ENCODE measurements at regions not wholly inside any gene's neighbourhood (a gene's known extent, or its start where the extent isn't known, plus 50 kb on each side); places are given as distances from the start of the nearest gene placed in this dataset.

DNA sequence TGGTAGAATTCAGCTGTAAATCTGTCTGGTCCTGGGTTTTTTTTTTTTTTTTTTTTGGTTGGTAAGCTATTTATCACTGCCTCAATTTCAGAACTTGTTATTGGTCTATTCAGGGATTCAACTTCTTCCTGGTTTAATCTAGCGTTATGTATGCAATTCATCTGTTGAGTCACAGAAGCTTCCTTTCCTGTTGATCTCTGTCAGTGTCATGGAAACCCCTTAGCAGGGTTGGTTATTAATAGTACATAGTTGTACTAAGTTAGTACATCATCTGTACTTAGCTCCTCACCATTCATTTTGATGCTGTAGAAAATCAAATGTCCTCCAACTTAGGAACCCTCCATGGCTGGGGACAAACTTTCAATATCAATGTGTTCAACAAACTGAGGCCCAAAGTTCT is 51.0 kb upstream of the BARHL2 start:
- no peaks in the 10 kb centered on the region for H3K36me3 ChIP-seq (ENCODE audit: control insufficient read depth, insufficient read depth, low read length)
- no peaks in the 10 kb centered on the region for H3K9me3 ChIP-seq (ENCODE audit: control insufficient read depth, insufficient read depth, low read depth, low read length)
- BruUV-seq (replicated peaks): no TSS peak
- no peaks in the 10 kb centered on the region for H3K4me1 ChIP-seq (ENCODE audit: control insufficient read depth, insufficient read depth, low read length)
- TF ChIP-seq POLR2AphosphoS5 (IDR thresholded peaks at IDR 0.05; ENCODE audit: low read depth, low read length) (no peak), SIN3A (IDR thresholded peaks at IDR 0.05; ENCODE audit: borderline replicate concordance, insufficient read depth, low read depth, low read length) (no peak)
- TF ChIP-seq, protein P1, sequence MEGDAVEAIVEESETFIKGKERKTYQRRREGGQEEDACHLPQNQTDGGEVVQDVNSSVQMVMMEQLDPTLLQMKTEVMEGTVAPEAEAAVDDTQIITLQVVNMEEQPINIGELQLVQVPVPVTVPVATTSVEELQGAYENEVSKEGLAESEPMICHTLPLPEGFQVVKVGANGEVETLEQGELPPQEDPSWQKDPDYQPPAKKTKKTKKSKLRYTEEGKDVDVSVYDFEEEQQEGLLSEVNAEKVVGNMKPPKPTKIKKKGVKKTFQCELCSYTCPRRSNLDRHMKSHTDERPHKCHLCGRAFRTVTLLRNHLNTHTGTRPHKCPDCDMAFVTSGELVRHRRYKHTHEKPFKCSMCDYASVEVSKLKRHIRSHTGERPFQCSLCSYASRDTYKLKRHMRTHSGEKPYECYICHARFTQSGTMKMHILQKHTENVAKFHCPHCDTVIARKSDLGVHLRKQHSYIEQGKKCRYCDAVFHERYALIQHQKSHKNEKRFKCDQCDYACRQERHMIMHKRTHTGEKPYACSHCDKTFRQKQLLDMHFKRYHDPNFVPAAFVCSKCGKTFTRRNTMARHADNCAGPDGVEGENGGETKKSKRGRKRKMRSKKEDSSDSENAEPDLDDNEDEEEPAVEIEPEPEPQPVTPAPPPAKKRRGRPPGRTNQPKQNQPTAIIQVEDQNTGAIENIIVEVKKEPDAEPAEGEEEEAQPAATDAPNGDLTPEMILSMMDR (IDR thresholded peaks at IDR 0.05): no peak
- TF ChIP-seq, protein P2, sequence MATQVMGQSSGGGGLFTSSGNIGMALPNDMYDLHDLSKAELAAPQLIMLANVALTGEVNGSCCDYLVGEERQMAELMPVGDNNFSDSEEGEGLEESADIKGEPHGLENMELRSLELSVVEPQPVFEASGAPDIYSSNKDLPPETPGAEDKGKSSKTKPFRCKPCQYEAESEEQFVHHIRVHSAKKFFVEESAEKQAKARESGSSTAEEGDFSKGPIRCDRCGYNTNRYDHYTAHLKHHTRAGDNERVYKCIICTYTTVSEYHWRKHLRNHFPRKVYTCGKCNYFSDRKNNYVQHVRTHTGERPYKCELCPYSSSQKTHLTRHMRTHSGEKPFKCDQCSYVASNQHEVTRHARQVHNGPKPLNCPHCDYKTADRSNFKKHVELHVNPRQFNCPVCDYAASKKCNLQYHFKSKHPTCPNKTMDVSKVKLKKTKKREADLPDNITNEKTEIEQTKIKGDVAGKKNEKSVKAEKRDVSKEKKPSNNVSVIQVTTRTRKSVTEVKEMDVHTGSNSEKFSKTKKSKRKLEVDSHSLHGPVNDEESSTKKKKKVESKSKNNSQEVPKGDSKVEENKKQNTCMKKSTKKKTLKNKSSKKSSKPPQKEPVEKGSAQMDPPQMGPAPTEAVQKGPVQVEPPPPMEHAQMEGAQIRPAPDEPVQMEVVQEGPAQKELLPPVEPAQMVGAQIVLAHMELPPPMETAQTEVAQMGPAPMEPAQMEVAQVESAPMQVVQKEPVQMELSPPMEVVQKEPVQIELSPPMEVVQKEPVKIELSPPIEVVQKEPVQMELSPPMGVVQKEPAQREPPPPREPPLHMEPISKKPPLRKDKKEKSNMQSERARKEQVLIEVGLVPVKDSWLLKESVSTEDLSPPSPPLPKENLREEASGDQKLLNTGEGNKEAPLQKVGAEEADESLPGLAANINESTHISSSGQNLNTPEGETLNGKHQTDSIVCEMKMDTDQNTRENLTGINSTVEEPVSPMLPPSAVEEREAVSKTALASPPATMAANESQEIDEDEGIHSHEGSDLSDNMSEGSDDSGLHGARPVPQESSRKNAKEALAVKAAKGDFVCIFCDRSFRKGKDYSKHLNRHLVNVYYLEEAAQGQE (IDR thresholded peaks at IDR 0.05; ENCODE audit: insufficient read depth in 1 of 2, low read depth in 2 of 2, low read length in 1 of 2): no peak
- ChIA-PET POLR2A (interaction anchor here (0.6 kb wide), 1 partner anchor 15 kb away, joined by 4 read pairs; no protein-coding TSS in a partner anchor), CTCF (interaction anchor here (0.6 kb wide), 1 partner anchor 661 kb away, joined by 5 read pairs; no protein-coding TSS in a partner anchor)
- ATAC-seq (no peak), DNase-seq (ENCODE audit: low read depth, low spot score) (no peak)
- H3K27ac ChIP-seq (ENCODE audit: low read length): no peak overlapping the region
- no peak overlapping the region for H3K4me3 ChIP-seq (ENCODE audit: low read depth in 2 of 2, low read length in 2 of 2)
- H3K27me3 ChIP-seq (ENCODE audit: control insufficient read depth, insufficient read depth, low read length): peaks cover 3% of the 10 kb centered on the region; the same call in 1 of the 2 replicates
- intact Hi-C loops (cut with micrococcal nuclease; ENCODE audit: unreplicated experiment) (no loop called here), in situ Hi-C loops (cut with HindIII; ENCODE audit: low pct_unique_long_range_greater_than_20kb, low sequenced_read_pairs) (no loop called here)
